ENCODE measurements at regions not wholly inside any gene's neighbourhood (a gene's known extent, or its start where the extent isn't known, plus 50 kb on each side); places are given as distances from the start of the nearest gene placed in this dataset.

DNA sequence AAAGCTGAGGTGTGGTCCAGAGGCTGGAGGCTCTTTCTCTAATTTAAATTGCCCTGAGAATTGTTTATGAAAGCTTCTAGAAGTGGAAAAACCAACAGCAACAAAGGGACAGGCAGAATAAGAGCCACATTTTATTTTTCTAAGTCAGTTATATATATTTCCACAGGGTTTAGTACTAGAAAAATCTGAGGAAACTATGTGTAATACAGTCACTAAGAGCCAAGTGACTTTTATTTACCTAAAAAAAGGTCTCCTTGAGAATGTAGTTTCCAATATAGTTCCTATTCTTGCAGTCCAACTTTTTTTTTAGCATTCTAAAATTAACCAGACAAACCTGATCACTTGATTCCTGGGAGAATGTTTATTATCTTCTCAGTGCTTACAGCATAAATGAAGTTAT, 296.6 kb upstream of the MYOCD start:
- Mint-ChIP-seq H3K9me3 (ENCODE audit: unreplicated experiment) (peaks cover 18% of the 10 kb centered on the region), H3K27me3 (ENCODE audit: insufficient read depth, unreplicated experiment) (peaks cover 13% of the 10 kb centered on the region), H3K36me3 (ENCODE audit: insufficient read depth, unreplicated experiment) (no peaks in the 10 kb centered on the region), H3K4me1 (ENCODE audit: insufficient read depth, unreplicated experiment) (no peaks in the 10 kb centered on the region), H3K27ac (ENCODE audit: low read depth, unreplicated experiment) (no peak overlapping the region), H3K4me3 (ENCODE audit: unreplicated experiment) (no peak overlapping the region)
- intact Hi-C loops (cut with micrococcal nuclease) = no loop called here
- POLR2A ChIA-PET = no interaction called here
- no peak for DNase-seq (ENCODE audit: unreplicated experiment)
- CTCF ChIA-PET = no interaction called here
- TF ChIP-seq, protein P1, sequence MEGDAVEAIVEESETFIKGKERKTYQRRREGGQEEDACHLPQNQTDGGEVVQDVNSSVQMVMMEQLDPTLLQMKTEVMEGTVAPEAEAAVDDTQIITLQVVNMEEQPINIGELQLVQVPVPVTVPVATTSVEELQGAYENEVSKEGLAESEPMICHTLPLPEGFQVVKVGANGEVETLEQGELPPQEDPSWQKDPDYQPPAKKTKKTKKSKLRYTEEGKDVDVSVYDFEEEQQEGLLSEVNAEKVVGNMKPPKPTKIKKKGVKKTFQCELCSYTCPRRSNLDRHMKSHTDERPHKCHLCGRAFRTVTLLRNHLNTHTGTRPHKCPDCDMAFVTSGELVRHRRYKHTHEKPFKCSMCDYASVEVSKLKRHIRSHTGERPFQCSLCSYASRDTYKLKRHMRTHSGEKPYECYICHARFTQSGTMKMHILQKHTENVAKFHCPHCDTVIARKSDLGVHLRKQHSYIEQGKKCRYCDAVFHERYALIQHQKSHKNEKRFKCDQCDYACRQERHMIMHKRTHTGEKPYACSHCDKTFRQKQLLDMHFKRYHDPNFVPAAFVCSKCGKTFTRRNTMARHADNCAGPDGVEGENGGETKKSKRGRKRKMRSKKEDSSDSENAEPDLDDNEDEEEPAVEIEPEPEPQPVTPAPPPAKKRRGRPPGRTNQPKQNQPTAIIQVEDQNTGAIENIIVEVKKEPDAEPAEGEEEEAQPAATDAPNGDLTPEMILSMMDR (IDR thresholded peaks at IDR 0.05; ENCODE audit: unreplicated experiment) = no peak
- BruUV-seq (replicated peaks) = no TSS peak

DNA sequence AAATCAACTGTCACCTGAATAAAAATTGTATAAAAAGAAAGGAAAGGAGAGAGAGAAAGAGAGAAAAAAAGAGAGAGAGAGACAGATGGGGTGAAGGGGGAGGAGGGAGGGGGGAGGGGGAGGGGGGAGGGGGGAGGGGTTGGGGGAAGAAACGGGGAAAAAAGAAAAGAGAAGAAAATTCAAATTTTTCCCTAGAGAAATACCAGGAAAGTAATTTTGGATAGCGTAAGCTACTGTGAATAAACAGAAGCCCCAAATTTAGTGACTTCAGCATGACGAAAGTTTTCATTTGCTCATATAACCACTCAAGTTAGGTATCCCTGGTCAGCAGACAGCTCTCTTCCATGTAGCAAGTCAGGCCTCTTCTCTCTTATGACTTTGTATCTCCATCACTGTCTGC, 289.4 kb upstream of the MYOCD start:
- TF ChIP-seq, protein P1 (IDR thresholded peaks at IDR 0.05; ENCODE audit: unreplicated experiment) = no peak
- Mint-ChIP-seq H3K27me3 (ENCODE audit: insufficient read depth, unreplicated experiment) (no peaks in the 10 kb centered on the region), H3K36me3 (ENCODE audit: insufficient read depth, unreplicated experiment) (no peaks in the 10 kb centered on the region), H3K27ac (ENCODE audit: low read depth, unreplicated experiment) (no peak overlapping the region), H3K9me3 (ENCODE audit: unreplicated experiment) (peaks cover 11% of the 10 kb centered on the region), H3K4me3 (ENCODE audit: unreplicated experiment) (no peak overlapping the region), H3K4me1 (ENCODE audit: insufficient read depth, unreplicated experiment) (no peaks in the 10 kb centered on the region)
- no TSS peak for BruUV-seq (replicated peaks)
- DNase-seq (ENCODE audit: unreplicated experiment) = no peak
- intact Hi-C loops (cut with micrococcal nuclease) = no loop called here
- ChIA-PET POLR2A (no interaction called here), CTCF (interaction anchor here (0.7 kb wide), 1 partner anchor 369 kb away, joined by 3 read pairs; no protein-coding TSS in a partner anchor)

DNA sequence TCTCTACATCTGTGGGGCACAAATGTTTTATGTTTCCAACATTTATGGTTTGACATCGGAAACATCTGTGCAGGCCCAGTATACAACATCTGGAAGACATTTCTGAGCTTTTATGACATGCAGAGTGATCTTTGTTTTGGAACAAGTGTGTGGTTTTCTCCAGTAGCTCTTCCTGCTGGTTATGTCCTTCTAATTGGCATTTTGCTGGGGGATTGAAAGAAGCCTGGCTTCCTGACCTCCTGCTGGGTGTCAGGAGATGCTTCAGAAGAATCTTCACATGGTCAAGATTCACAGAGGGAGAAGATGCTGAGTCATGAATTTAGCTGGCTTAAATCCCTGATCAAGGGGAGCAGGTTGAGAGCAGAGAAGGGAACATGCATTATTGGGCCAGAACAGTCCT, 279.5 kb upstream of the MYOCD start:
- TF ChIP-seq, protein P1 (IDR thresholded peaks at IDR 0.05; ENCODE audit: unreplicated experiment) = no peak
- ChIA-PET CTCF (interaction anchor here (0.6 kb wide), 1 partner anchor 14 kb away, joined by 3 read pairs; no protein-coding TSS in a partner anchor), POLR2A (interaction anchor here (0.6 kb wide), 1 partner anchor 188 kb away, joined by 3 read pairs; no protein-coding TSS in a partner anchor)
- no peak overlapping the region for H3K4me3 Mint-ChIP-seq (ENCODE audit: unreplicated experiment)
- peaks cover 11% of the 10 kb centered on the region for H3K27me3 Mint-ChIP-seq (ENCODE audit: insufficient read depth, unreplicated experiment)
- no peaks in the 10 kb centered on the region for H3K36me3 Mint-ChIP-seq (ENCODE audit: insufficient read depth, unreplicated experiment)
- peaks cover 1% of the 10 kb centered on the region for H3K4me1 Mint-ChIP-seq (ENCODE audit: insufficient read depth, unreplicated experiment)
- peaks cover 1% of the 10 kb centered on the region for H3K9me3 Mint-ChIP-seq (ENCODE audit: unreplicated experiment)
- no peak overlapping the region for H3K27ac Mint-ChIP-seq (ENCODE audit: low read depth, unreplicated experiment)
- intact Hi-C loops (cut with micrococcal nuclease) = no loop called here
- BruUV-seq (replicated peaks) = no TSS peak
- no peak for DNase-seq (ENCODE audit: unreplicated experiment)

DNA sequence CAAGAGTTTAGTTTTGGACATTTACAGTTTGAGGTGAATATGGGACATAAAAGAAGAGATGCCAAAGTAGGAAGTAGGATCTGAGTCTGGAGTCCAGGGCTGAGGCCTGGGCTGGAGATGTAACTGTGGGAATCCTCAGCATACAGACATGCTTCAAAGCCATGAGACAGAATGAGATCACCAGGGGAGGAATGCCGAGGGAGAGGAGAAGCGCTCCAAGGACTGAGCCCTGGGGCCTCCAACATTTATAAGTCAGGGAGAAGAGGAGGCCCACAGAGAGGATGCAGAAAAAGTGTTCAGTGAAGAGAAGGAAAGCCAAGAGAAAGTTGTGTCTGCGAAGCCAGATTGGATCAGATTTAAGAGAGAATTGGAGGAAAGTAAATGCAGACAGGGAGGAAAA, 277.5 kb upstream of the MYOCD start:
- CTCF ChIA-PET = interaction anchor here (0.7 kb wide), 1 partner anchor 1188 kb away, joined by 3 read pairs; no protein-coding TSS in a partner anchor

More for the DNA sequence above, 277.5 kb upstream of the MYOCD start:
- H3K36me3 Mint-ChIP-seq (ENCODE audit: insufficient read depth, unreplicated experiment) = no peaks in the 10 kb centered on the region
- BruUV-seq (replicated peaks) = no TSS peak
- H3K4me3 Mint-ChIP-seq (ENCODE audit: unreplicated experiment) = no peak overlapping the region
- POLR2A ChIA-PET = no interaction called here
- no peaks in the 10 kb centered on the region for H3K9me3 Mint-ChIP-seq (ENCODE audit: unreplicated experiment)
- intact Hi-C loops (cut with micrococcal nuclease) = no loop called here
- H3K27me3 Mint-ChIP-seq (ENCODE audit: insufficient read depth, unreplicated experiment) = peaks cover 11% of the 10 kb centered on the region
- no peak overlapping the region for H3K27ac Mint-ChIP-seq (ENCODE audit: low read depth, unreplicated experiment)
- no peak for DNase-seq (ENCODE audit: unreplicated experiment)
- peaks cover 5% of the 10 kb centered on the region for H3K4me1 Mint-ChIP-seq (ENCODE audit: insufficient read depth, unreplicated experiment)
- TF ChIP-seq, protein P1 (IDR thresholded peaks at IDR 0.05; ENCODE audit: unreplicated experiment) = no peak

Data from MCF 10A (cell line).